ENCODE measurements at regions not wholly inside any gene's neighbourhood (a gene's known extent, or its start where the extent isn't known, plus 50 kb on each side); places are given as distances from the start of the nearest gene placed in this dataset.

- TF ChIP-seq CTCF (conservative IDR thresholded peaks at IDR 0.05 in 1 of 2, IDR thresholded peaks at IDR 0.05 in 1 of 2; ENCODE audit: low read depth in 1 of 2, low read length in 2 of 2): no peak
- no peak for TF ChIP-seq EZH2 (IDR thresholded peaks at IDR 0.05; ENCODE audit: low read length, missing control alignments)
Observed at GRCh38 chr10:61071580-61071979, 127.6 kb upstream of the RHOBTB1 start.

Data from fibroblast of lung (primary cell).